ENCODE measurements at regions not wholly inside any gene's neighbourhood (a gene's known extent, or its start where the extent isn't known, plus 50 kb on each side); places are given as distances from the start of the nearest gene placed in this dataset.
"Not testable (repeated sequence)": the region's sequence is repeated elsewhere in the genome, so short reads cannot be mapped to it uniquely, and the experiment has no call there.

DNA sequence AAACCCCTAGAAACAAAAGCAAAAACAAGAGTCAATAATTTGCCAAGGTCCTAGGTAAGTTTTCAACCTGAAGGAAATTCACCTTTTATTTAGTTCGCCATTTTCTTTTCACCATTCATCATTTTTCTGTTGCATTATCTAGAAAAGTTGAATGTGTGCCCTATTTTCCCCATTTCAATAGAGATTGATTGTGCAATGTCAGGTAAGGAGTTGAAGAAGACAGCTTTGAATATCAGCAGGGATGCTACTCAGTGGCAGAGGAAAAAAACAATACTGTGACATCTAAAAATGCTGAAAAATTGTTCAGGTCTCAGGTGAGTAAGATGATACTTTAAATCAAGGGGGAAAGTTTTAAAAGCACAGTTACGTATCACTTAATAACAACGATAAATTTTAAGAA lies 813.7 kb downstream of the DTWD2 start:
- DNase-seq (ENCODE audit: low read depth), result no peak

- DNase-seq (ENCODE audit: low read depth), result no peak
Observed at GRCh38 chr5:118173340-118173739, 815.0 kb downstream of the DTWD2 start.

DNA sequence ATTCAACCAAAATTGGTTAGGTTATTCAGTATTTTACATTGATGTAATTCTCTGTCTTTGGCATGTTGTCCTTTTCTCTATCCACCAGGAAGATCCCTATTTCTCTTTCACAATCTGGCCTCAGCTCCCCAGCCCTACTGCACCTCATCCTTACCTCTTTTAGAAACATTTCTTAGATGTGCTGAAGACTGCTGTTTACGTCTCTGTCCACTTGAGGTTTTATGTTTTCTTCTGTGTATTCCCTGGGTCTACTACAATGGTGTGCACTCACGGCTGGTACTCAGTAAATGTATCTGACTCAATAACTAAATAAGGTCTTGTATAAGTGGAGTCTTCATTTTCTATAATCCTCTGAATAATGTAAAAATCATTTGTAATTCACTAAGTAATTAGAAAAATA lies 822.7 kb downstream of the DTWD2 start:
- DNase-seq (ENCODE audit: low read depth), result no peak

DNA sequence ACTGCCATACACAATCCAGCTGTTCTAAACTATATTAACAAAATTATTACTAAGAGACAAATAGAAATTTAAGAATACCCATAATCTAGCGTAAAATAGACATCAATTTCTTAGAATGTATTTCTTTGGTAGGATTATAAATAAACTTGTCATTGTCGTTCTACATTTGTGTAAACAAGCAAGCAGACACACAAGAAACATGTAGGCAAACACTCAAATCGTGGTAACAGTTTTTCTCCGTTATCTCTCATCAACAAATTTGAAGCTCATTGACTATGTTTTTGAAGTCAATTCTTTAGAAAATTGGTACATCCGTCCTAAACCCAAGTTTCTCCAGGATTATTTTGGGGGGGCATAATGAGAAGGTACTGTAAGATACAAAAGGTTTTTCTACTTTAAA lies 832.2 kb downstream of the DTWD2 start:
- DNase-seq (ENCODE audit: low read depth), result no peak

- DNase-seq (ENCODE audit: low read depth), result no peak
Observed at GRCh38 chr5:118146824-118147223, 841.5 kb downstream of the DTWD2 start.

- DNase-seq (ENCODE audit: low read depth), result no peak
Observed at GRCh38 chr5:118144540-118144939, 843.8 kb downstream of the DTWD2 start.

GRCh38 chr5:118139361-118139760 lies 849.0 kb downstream of the DTWD2 start:
- DNase-seq (ENCODE audit: low read depth), result no peak

GRCh38 chr5:118126159-118126558 lies 862.2 kb downstream of the DTWD2 start:
- peak; percentile 4 for DNase-seq (ENCODE audit: low read depth)

- DNase-seq (ENCODE audit: low read depth), result no peak
Observed at GRCh38 chr5:118125687-118126086, 862.7 kb downstream of the DTWD2 start.

GRCh38 chr5:118121258-118121657 lies 867.1 kb downstream of the DTWD2 start:
- no peak for DNase-seq (ENCODE audit: low read depth)

DNA sequence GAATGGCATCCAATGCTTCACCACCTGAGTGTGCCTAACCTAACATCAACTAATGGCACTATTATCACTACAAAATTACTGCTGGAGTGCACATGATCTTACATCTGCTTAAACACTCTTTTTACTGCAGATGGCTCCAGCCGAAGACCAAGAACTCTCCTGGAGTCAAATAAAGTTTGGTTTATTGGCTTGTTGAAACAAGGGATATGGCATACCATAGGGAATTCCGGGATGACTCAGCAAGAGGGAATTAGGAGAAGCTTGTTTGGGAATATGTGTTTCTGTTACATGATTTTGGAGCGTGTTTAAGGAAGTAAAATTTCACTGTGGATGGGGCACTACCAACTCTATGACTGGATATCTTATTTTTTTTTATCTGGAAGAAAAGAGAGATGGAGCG lies 872.6 kb downstream of the DTWD2 start:
- no peak for DNase-seq (ENCODE audit: low read depth)

DNA sequence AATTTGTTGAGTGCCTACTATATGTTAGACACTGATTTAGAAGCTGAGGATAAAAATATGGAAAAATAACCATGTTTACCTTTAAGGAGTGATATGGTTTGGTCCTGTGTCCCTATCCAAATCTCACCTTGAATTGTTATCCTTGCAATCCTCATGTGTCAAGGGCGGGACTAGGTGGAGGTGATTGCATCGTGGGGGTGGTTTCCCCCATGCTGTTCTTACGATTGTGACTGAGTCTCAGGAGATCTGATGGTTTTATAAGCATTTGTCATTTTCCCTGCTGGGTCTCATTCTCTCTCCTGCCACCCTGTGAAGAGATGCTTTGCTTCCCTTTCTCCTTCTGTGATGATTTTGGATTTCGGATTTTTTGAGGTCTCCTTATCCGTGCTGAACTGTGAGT lies 876.4 kb downstream of the DTWD2 start:
- no peak for DNase-seq (ENCODE audit: low read depth)

DNA sequence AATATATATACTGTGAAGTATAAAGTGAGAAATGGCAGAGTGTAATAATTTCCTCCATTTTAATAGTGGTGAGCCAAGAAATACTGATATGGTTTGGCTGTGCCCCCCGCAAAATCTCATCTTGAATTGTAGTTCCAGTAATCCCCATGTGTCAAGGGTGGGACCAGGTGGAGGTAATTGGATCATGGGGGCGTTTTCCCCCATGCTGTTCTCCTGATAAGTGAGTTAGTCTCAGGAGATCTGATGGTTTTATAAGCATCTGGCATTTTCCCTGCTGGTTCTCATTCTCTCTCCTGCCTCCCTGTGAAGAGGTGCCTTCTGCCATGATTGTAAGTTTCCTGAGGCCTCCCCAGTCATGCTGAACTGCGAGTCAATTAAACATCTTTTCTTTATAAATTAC lies 881.1 kb downstream of the DTWD2 start:
- not testable (repeated sequence) for DNase-seq (ENCODE audit: low read depth)

- no peak for DNase-seq (ENCODE audit: low read depth)
Observed at GRCh38 chr5:118098716-118099115, 889.6 kb downstream of the DTWD2 start.

DNA sequence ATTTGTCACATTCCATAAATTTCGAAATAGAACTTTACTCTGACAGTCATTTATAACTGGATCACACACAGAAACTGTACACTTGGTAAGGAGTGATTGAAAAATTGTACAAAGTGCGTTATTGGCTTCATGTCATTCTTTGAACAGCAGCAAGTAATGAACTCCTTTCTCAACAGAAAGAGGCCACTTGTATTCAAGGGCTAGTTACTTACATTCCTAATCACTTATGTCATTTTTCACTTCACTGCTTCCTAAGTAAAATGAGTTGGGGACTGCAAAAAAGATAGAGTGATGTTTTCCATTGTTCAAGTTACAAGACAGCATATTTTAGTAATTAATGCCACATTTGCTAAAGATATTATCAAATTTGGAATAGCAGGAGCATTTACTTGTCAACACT lies 893.2 kb downstream of the DTWD2 start:
- no peak for DNase-seq (ENCODE audit: low read depth)

GRCh38 chr5:118088448-118088847 lies 899.9 kb downstream of the DTWD2 start:
- no peak for DNase-seq (ENCODE audit: low read depth)

- DNase-seq (ENCODE audit: low read depth), result no peak
Observed at GRCh38 chr5:118076490-118076889, 911.9 kb downstream of the DTWD2 start.

GRCh38 chr5:118070041-118070440 lies 918.3 kb downstream of the DTWD2 start:
- DNase-seq (ENCODE audit: low read depth), result no peak

- DNase-seq (ENCODE audit: low read depth), result no peak
Observed at GRCh38 chr5:118069452-118069851, 918.9 kb downstream of the DTWD2 start.

GRCh38 chr5:118068886-118069285 lies 919.5 kb downstream of the DTWD2 start:
- no peak for DNase-seq (ENCODE audit: low read depth)

DNA sequence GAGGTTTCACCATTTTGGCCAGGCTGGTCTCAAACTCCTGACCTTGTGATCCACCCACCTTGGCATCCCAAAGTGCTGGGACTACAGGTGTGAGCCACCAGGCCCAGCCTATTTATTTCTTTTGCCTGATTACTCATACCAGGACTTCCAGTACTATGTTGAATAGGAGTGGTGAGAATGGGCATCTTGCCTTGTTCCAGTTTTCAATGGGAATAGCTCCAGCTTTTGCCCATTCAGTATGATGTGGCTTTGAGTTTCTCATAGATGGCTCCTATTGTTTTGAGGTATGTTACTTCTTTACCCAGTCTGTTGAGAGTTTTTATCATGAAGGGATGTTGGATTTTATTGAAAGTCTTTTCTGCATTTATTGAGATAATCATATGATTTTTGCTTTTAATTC lies 924.5 kb downstream of the DTWD2 start:
- not testable (repeated sequence) for DNase-seq (ENCODE audit: low read depth)

GRCh38 chr5:118060833-118061232 lies 927.5 kb downstream of the DTWD2 start:
- DNase-seq (ENCODE audit: low read depth), result no peak

- DNase-seq (ENCODE audit: low read depth), result no peak
Observed at GRCh38 chr5:118052503-118052902, 935.8 kb downstream of the DTWD2 start.

DNA sequence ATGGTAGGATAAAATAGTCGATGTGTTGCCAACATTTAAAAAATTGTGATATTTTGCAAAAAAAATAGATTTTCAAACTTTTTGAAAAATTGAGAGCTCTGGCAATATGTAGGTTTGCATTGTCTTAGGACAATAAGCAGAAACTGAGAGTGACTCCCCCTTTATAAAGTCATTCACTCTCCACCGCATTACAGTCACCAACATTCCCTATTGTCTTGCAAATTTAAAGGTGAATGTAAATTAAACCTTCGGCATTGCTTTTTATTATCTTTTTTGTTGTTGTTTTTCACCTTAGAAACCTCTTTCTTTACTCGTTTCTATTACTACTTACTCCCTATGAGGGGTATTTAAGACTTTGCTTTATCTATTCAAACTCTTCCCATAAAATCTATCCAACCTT lies 944.2 kb downstream of the DTWD2 start:
- no peak for DNase-seq (ENCODE audit: low read depth)

GRCh38 chr5:118043531-118043930 lies 944.8 kb downstream of the DTWD2 start:
- DNase-seq (ENCODE audit: low read depth), result no peak
